IMR-90 (cell line): ENCODE measurements at regions not wholly inside any gene's neighbourhood (a gene's known extent, or its start where the extent isn't known, plus 50 kb on each side); places are given as distances from the start of the nearest gene placed in this dataset.

Experiments used
- ATAC-seq: fragments of 200-7000 bp; cut with Tn5 transposase; 2 replicates; pipeline ENCODE4 v1.9.1; 2020; ENCODE audit warnings: low read depth, mild to moderate bottlenecking, moderate library complexity
- BruUV-seq: library from RNA; stranded (reverse); fragments of 400-500 nt; replicated peaks from 2 replicates; lab custom pipeline; 2021; lab: Mats Ljungman, UMichigan
- CTCF ChIA-PET: fragments of 300-600 bp; formaldehyde crosslinking; extraction: SDS; loops from one replicate; lab custom pipeline; 2021; ENCODE audit warnings: antibody characterized with exemption; lab: Yijun Ruan, JAX
- POLR2A ChIA-PET: fragments of 300-600 bp; sonication (Branson Sonifier 250); formaldehyde crosslinking; loops from one replicate; lab custom pipeline; 2022; ENCODE audit warnings: antibody characterized with exemption; ENCODE audit not compliant: unreplicated experiment; lab: Charles Lee
- DNase-seq: peaks from one replicate; pipeline ENCODE4 v3.0.0; 2013
- H2AFZ ChIP-seq: replicated peaks from 2 replicates; pipeline ENCODE3; 2013; ENCODE audit warnings: low read length, mild to moderate bottlenecking; ENCODE audit not compliant: poor library complexity
- H2AK5ac ChIP-seq: 2 replicates; pipeline ENCODE4 v1.6.1; 2013; ENCODE audit warnings: low read depth, low read length, inconsistent platforms
- H2AK9ac ChIP-seq: replicated peaks from 2 replicates; pipeline ENCODE3; 2013; ENCODE audit warnings: mild to moderate bottlenecking, low read depth, low read length, moderate library complexity; ENCODE audit not compliant: poor library complexity
- H2BK120ac ChIP-seq: 2 replicates; pipeline ENCODE4 v1.6.1; 2013; ENCODE audit warnings: low read depth, low read length, inconsistent platforms
- H2BK15ac ChIP-seq: 3 replicates; pipeline ENCODE4 v1.6.1; 2013; ENCODE audit warnings: low read depth, low read length, inconsistent platforms
- H2BK20ac ChIP-seq: 2 replicates; pipeline ENCODE4 v1.6.1; 2013; ENCODE audit warnings: low read depth, mild to moderate bottlenecking, inconsistent platforms, low read length, moderate library complexity
- H2BK5ac ChIP-seq: 2 replicates; pipeline ENCODE4 v1.6.1; 2013; ENCODE audit warnings: mild to moderate bottlenecking, low read depth, low read length, inconsistent platforms; ENCODE audit not compliant: poor library complexity, severe bottlenecking
- H3K14ac ChIP-seq: replicated peaks from 2 replicates; pipeline ENCODE4 v1.6.1; 2013; ENCODE audit warnings: low read depth, low read length, inconsistent platforms
- H3K18ac ChIP-seq: 2 replicates; pipeline ENCODE4 v1.6.1; 2013; ENCODE audit warnings: low read depth, low read length, control low read depth
- H3K23ac ChIP-seq: 2 replicates; pipeline ENCODE4 v1.6.1; 2013; ENCODE audit warnings: low read depth, low read length, inconsistent platforms
- H3K27ac ChIP-seq: 2 replicates; pipeline ENCODE4 v1.5.1; 2013; ENCODE audit warnings: mild to moderate bottlenecking, control low read depth, low read length; ENCODE audit not compliant: insufficient read depth
- H3K27me3 ChIP-seq: 2 replicates; pipeline ENCODE4 v1.6.1; 2013; ENCODE audit warnings: low read length; ENCODE audit not compliant: control insufficient read depth, insufficient read depth
- H3K36me3 ChIP-seq: 2 replicates; pipeline ENCODE4 v1.6.1; 2013; ENCODE audit warnings: low read length, mixed read lengths; ENCODE audit not compliant: control insufficient read depth, insufficient read depth
- H3K4ac ChIP-seq: 2 replicates; pipeline ENCODE4 v1.6.1; 2013; ENCODE audit warnings: low read depth, low read length, inconsistent platforms
- H3K4me1 ChIP-seq: 2 replicates; pipeline ENCODE4 v1.6.1; 2013; ENCODE audit warnings: low read length, mixed read lengths; ENCODE audit not compliant: control insufficient read depth, insufficient read depth
- H3K4me2 ChIP-seq: 2 replicates; pipeline ENCODE4 v1.6.1; 2013; ENCODE audit warnings: low read depth, mild to moderate bottlenecking, control low read depth, low read length, moderate library complexity
- H3K4me3 ChIP-seq: 2 replicates; pipeline ENCODE4 v1.5.1; 2013; ENCODE audit warnings: low read depth, mild to moderate bottlenecking, control low read depth, low read length, moderate library complexity; ENCODE audit not compliant: insufficient read depth
- H3K56ac ChIP-seq: 2 replicates; pipeline ENCODE4 v1.6.1; 2013; ENCODE audit warnings: low read length, inconsistent platforms; ENCODE audit not compliant: insufficient read depth; ENCODE audit errors: extremely low read depth
- H3K79me1 ChIP-seq, 2 experiments: 2 replicates each; pipeline ENCODE4 v1.6.1; 2013; ENCODE audit warnings: low read length in 2 of 2, inconsistent platforms in 1 of 2, low read depth in 1 of 2
- H3K9ac ChIP-seq: 2 replicates; pipeline ENCODE4 v1.6.1; 2013; ENCODE audit warnings: low read depth, low read length, control low read depth
- H3K9me1 ChIP-seq: 2 replicates; pipeline ENCODE4 v1.6.1; 2013; ENCODE audit warnings: low read length, inconsistent platforms; ENCODE audit not compliant: insufficient read depth
- H3K9me3 ChIP-seq: 2 replicates; pipeline ENCODE4 v1.6.1; 2013; ENCODE audit warnings: low read length; ENCODE audit not compliant: control insufficient read depth, insufficient read depth
- H4K20me1 ChIP-seq: 2 replicates; pipeline ENCODE4 v1.6.1; 2013; ENCODE audit warnings: low read length, inconsistent platforms; ENCODE audit not compliant: insufficient read depth
- H4K5ac ChIP-seq: 2 replicates; pipeline ENCODE4 v1.6.1; 2013; ENCODE audit warnings: mild to moderate bottlenecking, low read depth, low read length, control low read depth
- H4K8ac ChIP-seq, 2 experiments: 2 replicates each; pipeline ENCODE4 v1.6.1; 2013; ENCODE audit warnings: low read depth in 2 of 2, low read length in 2 of 2, control low read depth in 1 of 2, inconsistent platforms in 1 of 2
- H4K91ac ChIP-seq: 2 replicates; pipeline ENCODE4 v1.6.1; 2013; ENCODE audit warnings: low read depth, low read length, inconsistent platforms; ENCODE audit not compliant: insufficient read depth
- BHLHE40 ChIP-seq: fragments of 150-350 bp; IDR thresholded peaks from 2 replicates; pipeline ENCODE4 v1.6.1; 2016; ENCODE audit warnings: mild to moderate bottlenecking, low read depth, low read length
- CEBPB ChIP-seq: IDR thresholded peaks from 2 replicates; pipeline ENCODE4 v1.6.1; 2012; ENCODE audit warnings: low read depth, low read length, improper control_type of control experiment
- CHD1 ChIP-seq: IDR thresholded peaks from 2 replicates; pipeline ENCODE4 v1.6.1; 2012; ENCODE audit warnings: low read depth, low read length, improper control_type of control experiment
- FOS ChIP-seq: fragments of 150-350 bp; IDR thresholded peaks from 2 replicates; pipeline ENCODE4 v1.6.1; 2016; ENCODE audit warnings: low read depth, low read length
- MAFK ChIP-seq: IDR thresholded peaks from 2 replicates; pipeline ENCODE4 v1.6.1; 2012; ENCODE audit warnings: low read depth, low read length, improper control_type of control experiment
- MAZ ChIP-seq: IDR thresholded peaks from 2 replicates; pipeline ENCODE4 v1.6.1; 2012; ENCODE audit warnings: low read depth, mild to moderate bottlenecking, low read length, improper control_type of control experiment, moderate library complexity, borderline replicate concordance
- MXI1 ChIP-seq: IDR thresholded peaks from 2 replicates; pipeline ENCODE4 v1.6.1; 2012; ENCODE audit warnings: low read depth, mild to moderate bottlenecking, low read length, moderate library complexity, borderline replicate concordance
- NFE2L2 ChIP-seq: fragments of 150-350 bp; IDR thresholded peaks from 2 replicates; pipeline ENCODE4 v1.6.1; 2016; ENCODE audit warnings: low read depth, mild to moderate bottlenecking, low read length
- POLR2A ChIP-seq: IDR thresholded peaks from 2 replicates; pipeline ENCODE4 v1.6.1; 2012; ENCODE audit warnings: mild to moderate bottlenecking, low read depth, low read length
- RAD21 ChIP-seq: IDR thresholded peaks from 2 replicates; pipeline ENCODE4 v1.6.1; 2012; ENCODE audit warnings: low read length, improper control_type of control experiment
- RCOR1 ChIP-seq: IDR thresholded peaks from 2 replicates; pipeline ENCODE4 v1.6.1; 2012; ENCODE audit warnings: mild to moderate bottlenecking, low read length, improper control_type of control experiment; ENCODE audit not compliant: insufficient replicate concordance
- RFX5 ChIP-seq: IDR thresholded peaks from 2 replicates; pipeline ENCODE4 v1.8.0; 2012; ENCODE audit warnings: low read depth, mild to moderate bottlenecking, low read length, moderate library complexity
- SMC3 ChIP-seq: fragments of 150-350 bp; IDR thresholded peaks from 2 replicates; pipeline ENCODE4 v1.6.1; 2016; ENCODE audit warnings: low read depth, mild to moderate bottlenecking, antibody characterized with exemption, low read length, moderate library complexity
- whole genome bisulfite sequencing, 2 experiments: methylation state at CpG; one replicate each; pipeline versions ENCODE4 v1.1.5 to v1.1.7; 2013; ENCODE audit warnings: missing lambda C conversion rate in 2 of 2; ENCODE audit not compliant: insufficient read length in 1 of 2; ENCODE audit errors: extremely low coverage in 2 of 2; 5-methylcytosine and 5-hydroxymethylcytosine counted together
- dilution Hi-C: fragments of 300-500 bp; cut with HindIII; formaldehyde crosslinking; loops from one replicate; pipeline ENCODE4 v1.14.3; 2018; ENCODE audit warnings: low sequenced_read_pairs; ENCODE audit not compliant: unreplicated experiment
- in situ Hi-C: fragments of 300-500 bp; cut with MboI; formaldehyde crosslinking; loops from 3 replicates; pipeline ENCODE4 v1.14.3; 2019; ENCODE audit warnings: low sequenced_read_pairs, inconsistent platforms, mixed read lengths
- intact Hi-C: fragments of 100-400 bp; cut with micrococcal nuclease; formaldehyde crosslinking; loops from 2 replicates; pipeline ENCODE4 v1.10.0; 2022
- TF ChIP-seq, protein P1 (sequence below): fragments of 150-350 bp; IDR thresholded peaks from 2 replicates; pipeline ENCODE4 v1.6.1; 2016; ENCODE audit warnings: low read depth, mild to moderate bottlenecking, low read length, moderate library complexity, borderline replicate concordance
- TF ChIP-seq, protein P2 (sequence below): fragments of 150-350 bp; IDR thresholded peaks from 2 replicates; pipeline ENCODE4 v1.6.1; 2017; ENCODE audit warnings: mild to moderate bottlenecking, antibody characterized with exemption, low read length, low read depth
- TF ChIP-seq, protein P3 (sequence below): conservative IDR thresholded peaks from 2 replicates; pipeline ENCODE4 v1.5.1; 2012; ENCODE audit warnings: mild to moderate bottlenecking, low read depth, low read length, improper control_type of control experiment

DNA sequence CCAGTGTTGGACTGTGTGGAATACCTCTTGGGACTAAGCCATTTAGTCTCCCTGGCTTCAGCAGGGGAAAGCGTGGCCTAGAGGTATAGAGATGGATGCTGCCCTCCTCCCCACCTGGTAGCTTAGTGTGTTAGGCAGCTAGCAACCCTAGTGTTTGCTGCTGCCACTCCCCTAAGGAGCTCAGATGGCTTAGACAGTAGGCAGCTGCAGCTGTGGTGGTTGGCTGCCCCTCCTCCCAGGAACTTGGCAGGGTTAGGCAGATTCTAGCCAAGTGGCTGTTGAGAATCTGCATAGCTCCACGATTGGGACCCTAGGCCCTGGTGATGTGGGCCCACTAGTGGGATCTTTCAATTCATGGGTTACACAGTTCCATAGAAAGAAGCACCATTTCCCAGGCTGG is 550.4 kb upstream of the CHAC2 start:
- intact Hi-C loops, result no loop called here
- ATAC-seq, result no peak
- Histone ChIP-seq H4K91ac (no peak overlapping the region), H3K4me3 (no peak overlapping the region), H3K23ac (no peak overlapping the region), H2AK5ac (no peak overlapping the region), H4K20me1 (no peaks in the 10 kb centered on the region), H2BK20ac (no peak overlapping the region), H3K4ac (no peak overlapping the region), H3K36me3 (no peaks in the 10 kb centered on the region), H2BK120ac (no peak overlapping the region), H4K5ac (no peak overlapping the region), H3K9ac (no peak overlapping the region), H2BK15ac (no peak overlapping the region), H3K27me3 (no peaks in the 10 kb centered on the region), H3K27ac (no peak overlapping the region), H2AK9ac (no peak overlapping the region), H3K14ac (no peak overlapping the region), H3K18ac (no peak overlapping the region), H3K4me2 (no peak overlapping the region), H3K9me3 (no peaks in the 10 kb centered on the region), H3K56ac (no peak overlapping the region), H4K8ac (no peak overlapping the region), H2BK5ac (no peak overlapping the region), H3K4me1 (no peaks in the 10 kb centered on the region), H2AFZ (no peak overlapping the region), H3K9me1 (no peaks in the 10 kb centered on the region), H3K79me1 (no peaks in the 10 kb centered on the region)
- no CpG with 5 or more reads among the region's 2 CpGs for WGBS, 2 experiments
- TF ChIP-seq, protein P1, sequence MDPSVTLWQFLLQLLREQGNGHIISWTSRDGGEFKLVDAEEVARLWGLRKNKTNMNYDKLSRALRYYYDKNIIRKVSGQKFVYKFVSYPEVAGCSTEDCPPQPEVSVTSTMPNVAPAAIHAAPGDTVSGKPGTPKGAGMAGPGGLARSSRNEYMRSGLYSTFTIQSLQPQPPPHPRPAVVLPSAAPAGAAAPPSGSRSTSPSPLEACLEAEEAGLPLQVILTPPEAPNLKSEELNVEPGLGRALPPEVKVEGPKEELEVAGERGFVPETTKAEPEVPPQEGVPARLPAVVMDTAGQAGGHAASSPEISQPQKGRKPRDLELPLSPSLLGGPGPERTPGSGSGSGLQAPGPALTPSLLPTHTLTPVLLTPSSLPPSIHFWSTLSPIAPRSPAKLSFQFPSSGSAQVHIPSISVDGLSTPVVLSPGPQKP, result no peak
- TF ChIP-seq RFX5, result no peak
- TF ChIP-seq CHD1, result no peak
- no peak for TF ChIP-seq SMC3
- TF ChIP-seq MAFK, result no peak
- TF ChIP-seq, protein P2, sequence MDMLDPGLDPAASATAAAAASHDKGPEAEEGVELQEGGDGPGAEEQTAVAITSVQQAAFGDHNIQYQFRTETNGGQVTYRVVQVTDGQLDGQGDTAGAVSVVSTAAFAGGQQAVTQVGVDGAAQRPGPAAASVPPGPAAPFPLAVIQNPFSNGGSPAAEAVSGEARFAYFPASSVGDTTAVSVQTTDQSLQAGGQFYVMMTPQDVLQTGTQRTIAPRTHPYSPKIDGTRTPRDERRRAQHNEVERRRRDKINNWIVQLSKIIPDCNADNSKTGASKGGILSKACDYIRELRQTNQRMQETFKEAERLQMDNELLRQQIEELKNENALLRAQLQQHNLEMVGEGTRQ, result no peak
- TF ChIP-seq RCOR1, result no peak
- TF ChIP-seq RAD21, result no peak
- TF ChIP-seq FOS, result no peak
- TF ChIP-seq, protein P3, sequence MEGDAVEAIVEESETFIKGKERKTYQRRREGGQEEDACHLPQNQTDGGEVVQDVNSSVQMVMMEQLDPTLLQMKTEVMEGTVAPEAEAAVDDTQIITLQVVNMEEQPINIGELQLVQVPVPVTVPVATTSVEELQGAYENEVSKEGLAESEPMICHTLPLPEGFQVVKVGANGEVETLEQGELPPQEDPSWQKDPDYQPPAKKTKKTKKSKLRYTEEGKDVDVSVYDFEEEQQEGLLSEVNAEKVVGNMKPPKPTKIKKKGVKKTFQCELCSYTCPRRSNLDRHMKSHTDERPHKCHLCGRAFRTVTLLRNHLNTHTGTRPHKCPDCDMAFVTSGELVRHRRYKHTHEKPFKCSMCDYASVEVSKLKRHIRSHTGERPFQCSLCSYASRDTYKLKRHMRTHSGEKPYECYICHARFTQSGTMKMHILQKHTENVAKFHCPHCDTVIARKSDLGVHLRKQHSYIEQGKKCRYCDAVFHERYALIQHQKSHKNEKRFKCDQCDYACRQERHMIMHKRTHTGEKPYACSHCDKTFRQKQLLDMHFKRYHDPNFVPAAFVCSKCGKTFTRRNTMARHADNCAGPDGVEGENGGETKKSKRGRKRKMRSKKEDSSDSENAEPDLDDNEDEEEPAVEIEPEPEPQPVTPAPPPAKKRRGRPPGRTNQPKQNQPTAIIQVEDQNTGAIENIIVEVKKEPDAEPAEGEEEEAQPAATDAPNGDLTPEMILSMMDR, result no peak
- TF ChIP-seq NFE2L2, result no peak
- TF ChIP-seq BHLHE40, result no peak
- TF ChIP-seq MAZ, result no peak
- TF ChIP-seq POLR2A, result no peak
- no peak for TF ChIP-seq MXI1
- TF ChIP-seq CEBPB, result no peak
- ChIA-PET POLR2A (no interaction called here), CTCF (no interaction called here)
- in situ Hi-C loops, result no loop called here
- no TSS peak for BruUV-seq
- dilution Hi-C loops, result no loop called here
- no peak for DNase-seq
